GM18520 (cell line): ENCODE measurements at regions not wholly inside any gene's neighbourhood (a gene's known extent, or its start where the extent isn't known, plus 50 kb on each side); places are given as distances from the start of the nearest gene placed in this dataset.

ENCODE experiments used
- ATAC-seq: cut with Tn5 transposase; IDR thresholded peaks from one replicate; pipeline ENCODE4 v1.9.1; 2021; ENCODE audit not compliant: unreplicated experiment

DNA sequence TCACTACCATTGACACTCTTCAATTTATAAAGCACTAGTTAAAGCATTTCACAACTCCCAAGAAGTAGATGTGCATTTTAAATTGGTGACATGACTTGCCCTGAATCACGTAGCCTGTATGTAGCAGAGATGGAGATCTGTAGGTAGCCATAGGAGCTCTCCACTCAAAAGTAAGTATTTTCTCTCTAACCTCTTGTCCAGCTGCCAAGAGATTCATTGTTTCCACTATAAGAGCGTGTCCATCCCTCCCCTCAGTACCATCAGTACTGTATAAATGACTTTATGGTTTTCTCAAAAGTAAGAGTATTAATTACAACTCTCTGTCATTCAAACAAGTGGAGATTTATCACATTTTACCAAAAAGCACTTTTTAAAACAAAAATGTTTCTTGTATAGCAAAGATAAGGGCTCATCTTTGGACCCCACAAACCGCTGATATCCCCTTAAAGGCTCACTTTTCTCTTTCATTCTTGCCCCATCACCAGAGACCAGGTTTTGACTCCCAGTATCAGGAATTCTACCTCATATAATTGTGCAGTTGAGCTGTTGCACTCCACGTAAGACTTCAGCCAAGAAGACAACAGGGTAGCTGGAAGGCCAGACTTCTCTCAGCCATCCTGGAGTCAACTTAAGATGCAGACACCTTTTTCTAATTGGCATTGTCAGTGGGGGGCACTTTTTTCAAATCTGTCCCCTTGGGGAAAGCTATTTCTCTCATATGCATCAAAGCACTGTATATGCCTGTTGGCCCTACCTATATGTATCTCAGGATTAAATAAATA, 78.0 kb upstream of the GALNT5 start:
- ATAC-seq: no peak

DNA sequence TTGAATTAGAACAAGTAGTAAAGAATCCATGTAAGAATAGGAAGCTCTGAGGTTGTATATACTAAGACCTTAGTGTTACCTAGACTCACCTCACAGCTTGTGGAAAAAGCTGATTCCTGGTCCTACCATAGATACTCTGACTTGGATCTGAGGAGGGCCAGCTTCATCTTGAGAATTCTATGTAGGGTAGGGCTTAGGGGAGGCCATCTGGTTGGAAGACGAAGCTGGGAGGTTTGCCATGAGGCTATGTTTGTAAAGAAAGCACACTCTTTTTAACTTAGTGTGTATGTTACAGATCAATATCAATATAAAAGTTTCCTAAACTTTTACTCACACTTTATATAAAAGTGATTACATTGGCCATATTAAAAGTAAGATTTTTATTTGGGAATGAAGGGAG, 77.1 kb upstream of the GALNT5 start:
- no peak for ATAC-seq

DNA sequence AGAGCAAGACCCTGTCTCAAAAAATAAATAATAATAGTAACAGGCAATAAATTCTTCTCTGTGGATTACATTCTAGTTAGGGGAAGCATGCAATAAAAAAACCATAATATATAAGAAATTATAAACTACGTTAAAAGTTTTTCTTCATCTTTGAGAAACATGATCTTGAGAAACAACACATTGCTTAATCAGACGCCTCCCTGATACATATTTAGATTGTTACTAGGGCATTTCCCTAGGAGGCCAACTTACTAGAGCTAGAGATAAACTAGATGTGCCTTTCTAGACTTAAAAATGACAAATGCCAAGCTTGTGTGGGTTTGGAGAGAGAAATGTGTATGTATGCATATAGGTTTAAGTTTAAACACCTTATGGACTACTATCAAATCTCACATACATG, 76.3 kb upstream of the GALNT5 start:
- no peak for ATAC-seq

DNA sequence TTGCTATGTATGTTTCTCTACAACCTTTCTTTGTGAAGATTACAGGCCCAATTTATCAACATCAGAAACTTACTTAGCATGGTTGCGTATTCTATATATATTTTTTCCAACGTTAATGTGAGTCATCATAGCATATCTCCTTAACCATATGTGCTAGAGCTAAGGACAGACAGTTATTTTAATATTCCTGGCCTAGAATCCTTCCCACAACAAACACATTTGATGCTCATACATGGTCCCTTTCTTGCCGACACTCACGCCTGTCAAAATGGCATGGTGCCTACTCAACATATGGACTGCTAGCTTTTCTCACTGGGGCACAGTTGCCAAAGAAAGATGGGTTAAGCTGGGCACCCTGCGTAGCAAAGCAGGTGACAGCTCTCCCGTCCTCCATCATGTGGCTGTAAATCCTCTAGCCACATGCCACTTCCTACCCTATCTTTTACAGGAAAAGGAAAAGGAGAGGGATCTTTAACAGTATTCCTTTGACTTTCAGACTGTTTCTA, 75.2 kb upstream of the GALNT5 start:
- ATAC-seq: no peak

DNA sequence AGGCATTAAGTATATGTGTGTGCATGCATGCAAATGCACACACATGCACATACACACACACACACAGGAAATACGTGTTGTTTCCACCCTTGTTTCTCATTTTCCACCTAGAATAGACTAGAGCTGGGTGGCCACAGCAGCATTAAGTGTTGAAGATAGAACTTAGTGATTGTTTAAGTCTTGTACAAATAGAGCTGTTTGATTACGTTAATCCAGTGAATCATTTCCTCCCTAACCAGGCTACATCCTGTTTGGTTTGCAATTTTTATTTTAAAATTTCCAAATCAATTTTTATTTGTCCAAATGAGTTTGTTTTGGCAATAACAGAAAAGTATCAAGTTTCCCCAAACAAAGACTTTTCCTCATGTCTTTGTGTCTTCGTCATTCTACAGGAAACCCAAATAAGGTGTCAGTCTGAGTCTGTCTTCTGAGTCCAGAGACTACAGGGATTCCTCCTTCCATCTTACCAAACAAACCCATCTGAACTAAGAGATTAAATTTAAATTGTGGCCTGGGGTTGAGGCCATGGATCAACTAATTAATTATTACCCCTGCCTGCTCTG, 74.6 kb upstream of the GALNT5 start:
- ATAC-seq: no peak

DNA sequence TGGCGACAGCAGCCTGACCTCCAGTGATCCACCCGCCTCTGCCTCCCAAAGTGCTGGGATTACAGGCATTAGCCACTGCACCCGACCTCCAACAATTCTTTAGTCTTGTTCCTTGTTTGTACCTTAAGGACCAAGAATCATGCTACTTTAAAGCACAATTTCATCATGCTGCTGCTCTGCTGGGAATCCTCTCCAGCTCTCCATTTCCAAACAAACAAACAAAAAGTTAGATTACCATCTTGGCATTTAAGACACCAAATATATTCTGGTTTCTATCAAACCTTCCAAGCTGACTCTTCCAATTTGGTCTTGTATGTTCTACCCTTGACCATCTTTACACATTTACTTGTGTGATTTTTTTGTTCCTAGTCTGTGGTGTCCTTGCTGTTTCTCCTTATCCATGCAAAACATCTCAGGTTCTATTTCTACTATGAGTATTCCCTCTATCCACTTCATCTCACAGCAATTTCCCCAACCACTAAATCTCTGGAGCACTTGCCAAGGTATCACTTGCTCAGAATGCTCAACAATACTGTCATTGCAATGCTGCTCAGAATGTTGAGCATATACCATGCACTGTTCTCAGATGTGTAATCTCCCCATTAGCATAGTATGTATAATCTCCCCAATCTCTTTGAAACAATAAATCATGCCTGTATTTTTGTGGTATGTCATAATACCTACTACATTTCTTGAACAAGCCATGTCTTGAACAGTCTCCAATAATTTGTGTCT, 73.2 kb upstream of the GALNT5 start:
- no peak for ATAC-seq

DNA sequence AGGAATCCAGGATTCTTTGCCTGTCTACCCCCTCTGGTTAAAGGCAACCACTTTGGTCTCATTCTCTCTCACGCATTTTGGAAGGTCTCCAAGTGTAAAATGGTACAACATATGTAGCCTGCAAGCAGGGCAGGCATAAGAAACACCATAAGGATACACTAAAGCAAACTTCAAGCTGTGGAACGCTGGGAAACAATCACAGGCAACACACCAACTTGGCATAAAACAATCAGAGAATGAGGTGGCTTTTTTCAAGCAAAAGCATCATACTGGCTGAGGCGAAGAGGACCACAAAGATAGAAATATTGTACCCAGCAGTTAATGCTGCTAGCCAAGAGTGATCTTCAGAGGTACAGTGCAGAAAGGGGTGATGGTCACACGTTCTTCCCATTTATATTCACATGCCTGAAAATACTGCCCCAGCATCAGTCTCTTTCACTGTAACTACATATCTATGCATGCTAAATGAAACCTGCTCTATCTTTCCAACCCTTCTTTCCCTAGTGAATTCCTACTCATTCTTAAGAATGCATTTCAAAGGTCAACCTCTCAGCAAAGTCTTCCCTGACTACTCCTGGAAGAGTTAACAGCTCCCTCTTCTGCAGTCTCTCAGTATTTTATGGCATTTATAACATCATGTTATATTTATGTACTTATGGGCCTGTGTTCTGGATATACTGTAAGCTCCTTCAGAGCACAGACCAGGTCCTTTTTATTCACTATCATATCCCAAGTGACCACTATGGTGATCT, 71.9 kb upstream of the GALNT5 start:
- no peak for ATAC-seq

DNA sequence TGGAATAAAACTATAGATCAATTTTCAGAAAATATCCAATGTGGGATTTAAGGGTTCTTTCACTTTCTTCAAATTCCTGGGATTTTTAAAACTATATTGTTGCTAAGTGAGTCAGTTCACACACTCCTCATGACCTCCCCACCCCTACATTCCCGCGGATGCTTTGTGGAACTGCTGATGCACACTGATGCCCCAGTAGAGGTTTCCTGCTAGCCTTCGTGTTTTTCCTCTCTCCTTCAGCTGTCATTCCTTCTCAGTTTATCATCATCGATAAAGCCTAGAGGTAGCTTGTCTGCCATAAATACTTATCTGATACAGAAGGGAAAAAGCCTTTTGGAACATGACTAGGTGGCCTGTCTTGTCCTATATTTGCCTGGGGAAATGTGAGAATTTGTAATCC, 67.4 kb upstream of the GALNT5 start:
- ATAC-seq: no peak

DNA sequence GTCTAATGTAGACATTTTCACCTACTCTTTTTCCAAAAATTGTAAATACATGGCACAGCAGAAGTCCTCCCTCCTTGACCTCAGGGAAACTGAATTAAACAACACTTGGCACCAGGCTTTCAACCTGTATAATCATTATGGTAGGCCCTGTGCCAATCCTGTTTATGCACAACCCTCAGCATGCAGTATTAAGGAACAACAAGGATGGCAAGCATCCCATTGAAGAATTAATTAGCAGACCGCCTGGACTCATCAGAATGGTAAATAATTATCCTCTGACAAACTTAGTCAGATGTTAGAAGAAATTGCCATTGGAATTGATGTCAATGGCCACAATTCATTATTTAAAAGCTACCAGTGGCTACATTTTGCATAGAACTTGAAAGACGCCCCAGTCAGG, 66.3 kb upstream of the GALNT5 start:
- no peak for ATAC-seq

DNA sequence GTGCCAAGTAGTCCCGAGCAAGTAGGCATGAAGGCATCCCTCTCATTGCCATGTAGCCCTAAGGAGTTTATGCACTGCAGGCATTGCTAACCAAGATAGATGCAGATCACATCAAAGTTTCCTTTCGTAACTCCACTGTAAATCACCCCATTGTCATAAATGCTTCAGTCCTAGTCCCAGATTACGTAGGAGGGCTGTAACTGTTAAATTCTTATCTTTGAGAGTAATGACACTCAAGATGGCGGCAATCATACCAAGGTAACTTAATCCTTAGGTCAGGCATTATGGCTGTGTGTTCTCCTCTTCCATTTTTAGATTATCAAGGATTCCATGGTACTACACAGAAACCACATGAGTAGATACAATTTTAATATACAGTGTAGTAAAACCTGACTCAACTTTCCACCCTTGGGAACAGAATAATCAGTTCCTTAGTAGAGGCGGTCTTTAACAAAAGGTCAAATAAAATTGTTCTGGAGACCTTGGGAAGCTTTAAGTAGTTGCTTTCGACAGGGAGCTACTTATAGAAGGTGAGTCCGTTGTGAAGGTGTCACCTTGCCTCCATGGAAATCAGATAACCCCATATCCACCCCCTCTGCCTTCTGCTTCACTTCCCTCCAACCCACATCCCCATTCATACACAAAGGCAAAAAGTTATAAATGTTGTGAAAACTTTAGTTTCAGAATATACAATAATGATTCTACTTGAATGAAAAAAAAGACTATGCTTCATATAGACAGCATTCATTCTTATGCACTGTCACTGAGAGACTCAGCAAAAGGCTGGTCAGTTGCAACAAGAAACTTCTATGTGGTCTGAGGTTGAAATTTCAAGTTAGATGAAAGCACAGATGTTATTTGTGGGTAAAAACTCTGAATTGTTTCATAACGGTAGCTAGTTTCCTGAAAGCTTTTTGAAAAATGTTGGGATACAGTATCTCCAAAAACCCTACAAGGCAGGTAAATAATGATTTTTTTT, 64.8 kb upstream of the GALNT5 start:
- peak; percentile 95 for ATAC-seq

DNA sequence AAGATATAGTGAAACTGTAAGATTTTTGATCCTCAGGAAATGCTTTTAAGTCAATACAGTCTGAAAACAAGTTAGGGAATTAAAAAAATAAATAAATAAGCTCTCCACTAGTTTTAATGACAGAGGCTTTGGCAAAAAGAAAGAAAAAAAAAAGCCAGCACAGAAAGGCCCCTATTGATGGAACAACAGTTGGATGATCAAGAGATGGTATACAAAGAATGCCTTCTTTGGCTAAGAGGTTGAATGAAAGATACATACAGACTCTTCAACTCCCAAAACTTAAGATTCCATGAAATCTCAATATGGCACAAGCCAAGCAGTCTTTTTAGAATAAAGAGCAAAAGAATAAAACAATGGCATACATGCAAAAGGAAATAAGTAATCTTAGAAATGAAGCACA, 64.0 kb upstream of the GALNT5 start:
- no peak for ATAC-seq

DNA sequence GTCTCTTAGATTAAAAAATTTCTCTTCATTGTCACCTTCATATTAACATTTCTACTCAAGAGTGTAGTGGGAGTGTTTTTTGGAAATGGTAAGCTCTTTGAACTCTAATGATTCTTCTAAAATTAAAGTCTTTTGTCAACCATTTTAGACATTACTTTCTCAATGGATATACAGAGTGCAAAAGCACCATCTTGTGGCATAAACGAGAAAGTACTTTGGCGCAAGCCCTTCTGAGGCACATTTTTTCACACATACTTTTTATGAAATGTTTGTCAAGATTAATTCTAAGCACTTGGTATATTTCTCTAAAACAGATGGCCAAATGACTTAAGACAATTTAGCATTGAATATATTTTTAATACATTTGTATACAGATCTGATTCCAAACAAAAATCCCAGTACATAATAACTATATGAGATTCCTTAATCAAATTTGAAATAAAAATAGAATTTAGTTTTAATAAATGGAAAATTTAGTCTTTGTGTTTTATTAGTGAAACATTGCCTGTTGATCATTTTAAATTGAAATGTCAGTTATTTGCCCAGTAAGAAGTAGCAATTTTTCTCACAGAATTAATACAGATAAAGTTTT, 63.3 kb upstream of the GALNT5 start:
- peak; percentile 37 for ATAC-seq

DNA sequence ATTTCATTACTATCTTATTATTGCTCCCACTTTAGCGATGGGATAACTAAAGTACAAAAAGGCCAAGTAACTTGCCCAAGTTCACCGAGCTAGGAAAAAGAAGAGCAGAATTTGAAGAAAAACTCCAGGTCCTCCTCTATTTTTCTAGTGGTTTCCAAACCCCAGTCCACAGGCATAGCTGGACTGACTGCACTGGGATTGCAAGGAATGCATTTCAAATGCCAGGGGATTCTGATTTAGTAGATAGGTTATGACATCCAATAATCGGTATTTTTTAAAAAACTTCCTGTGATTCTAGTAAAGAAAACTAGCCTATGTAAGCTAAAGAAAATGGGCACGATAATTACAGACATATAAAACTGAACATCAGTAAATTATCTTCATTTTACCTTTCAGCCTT, 62.7 kb upstream of the GALNT5 start:
- no peak for ATAC-seq

DNA sequence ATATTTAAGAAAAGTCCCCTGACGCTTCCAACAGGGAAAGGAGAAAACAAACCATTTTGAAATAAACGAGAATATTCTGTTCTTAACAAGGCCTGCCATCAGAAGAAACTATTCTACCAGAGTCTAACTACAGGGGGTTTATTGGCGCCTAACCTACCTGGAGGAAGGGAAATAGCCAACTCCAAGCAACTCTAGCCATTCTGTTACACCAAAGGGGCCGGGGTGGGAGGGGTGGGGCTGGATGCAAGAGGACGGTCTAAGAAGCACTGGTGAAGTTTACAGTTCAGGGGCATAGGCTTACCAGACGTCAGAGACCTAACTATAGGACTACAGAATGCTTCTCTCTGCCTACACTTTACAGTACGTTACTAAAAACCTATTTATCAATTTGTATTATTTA, 60.5 kb upstream of the GALNT5 start:
- ATAC-seq: no peak

DNA sequence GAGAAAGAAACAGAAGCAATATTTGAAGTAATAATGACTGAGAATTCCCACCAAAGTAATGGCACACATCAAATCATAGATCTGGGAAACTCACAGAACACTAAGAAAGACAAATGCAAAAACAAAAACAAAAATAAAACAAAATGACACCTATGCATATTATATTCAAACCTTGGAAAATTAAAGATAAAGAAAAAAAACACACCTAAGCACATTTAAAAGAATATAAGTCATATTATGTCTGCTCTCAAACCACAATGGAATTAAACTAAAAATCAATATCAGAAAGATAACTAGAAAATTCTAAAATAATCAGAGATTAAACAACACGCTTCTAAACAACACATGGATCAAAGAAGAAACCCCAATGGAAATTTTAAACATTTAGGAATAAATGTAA, 59.7 kb upstream of the GALNT5 start:
- ATAC-seq: no peak

DNA sequence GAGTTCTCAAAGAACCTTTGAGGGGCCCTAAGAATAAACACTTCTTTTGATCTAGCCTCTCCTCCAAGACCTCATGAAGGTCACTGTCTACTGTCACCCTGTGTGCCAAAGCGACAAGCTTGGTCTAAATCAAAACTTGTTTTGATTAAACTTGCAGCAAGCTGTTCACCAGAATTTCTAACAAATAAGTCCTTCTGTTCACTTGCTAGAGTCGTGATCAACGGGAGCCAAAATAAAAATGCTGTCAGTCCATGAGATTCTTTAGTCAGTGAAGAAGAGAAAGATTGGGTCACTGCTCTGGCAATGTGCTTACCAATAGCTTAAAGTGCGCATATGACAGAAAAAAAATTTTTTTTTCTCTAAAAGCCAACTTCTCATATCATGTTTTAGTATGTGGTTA, 53.9 kb upstream of the GALNT5 start:
- no peak for ATAC-seq

DNA sequence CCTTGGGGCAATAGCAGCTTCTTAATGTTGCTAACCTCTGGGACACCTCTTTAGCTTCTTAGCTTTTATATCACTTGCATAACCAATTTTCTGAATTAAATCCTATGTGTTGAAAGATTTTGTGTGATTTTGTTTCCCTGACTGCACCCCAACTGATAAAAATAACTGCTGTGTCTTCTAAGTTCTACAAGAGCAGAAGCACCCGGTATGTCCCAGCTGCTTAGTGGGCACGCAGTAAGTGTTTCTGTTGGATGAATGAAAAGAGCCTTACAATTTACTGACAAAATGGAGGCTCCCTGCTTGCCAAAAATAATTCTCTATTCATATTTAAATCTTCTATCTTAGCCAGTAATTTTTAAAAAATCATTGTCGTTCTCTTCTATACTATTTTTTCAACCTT, 53.1 kb upstream of the GALNT5 start:
- no peak for ATAC-seq

DNA sequence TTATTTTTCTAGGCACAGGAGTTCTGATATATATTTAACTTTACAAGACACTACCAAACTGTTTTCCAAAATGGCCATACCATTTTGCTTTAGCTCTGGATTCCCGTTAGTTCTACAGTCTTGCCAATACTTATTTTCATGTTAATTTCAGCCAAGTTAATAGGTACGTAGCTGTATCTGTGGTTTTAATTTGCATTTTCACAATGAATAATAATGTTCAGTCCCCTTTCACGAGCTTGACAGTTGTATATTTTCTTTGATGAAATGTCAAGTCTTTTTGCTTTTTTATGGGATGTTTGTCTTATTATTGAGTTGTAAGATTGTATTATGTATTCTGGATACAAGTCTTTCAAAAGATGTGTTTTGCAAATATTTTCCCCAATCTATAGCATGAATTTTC, 50.6 kb upstream of the GALNT5 start:
- ATAC-seq: no peak
